H1 (cell line): ENCODE measurements at regions not wholly inside any gene's neighbourhood (a gene's known extent, or its start where the extent isn't known, plus 50 kb on each side); places are given as distances from the start of the nearest gene placed in this dataset.

ENCODE experiments used
- ASH2L ChIP-seq: fragments of 200-600, 300-600 bp; sonication (generic); IDR thresholded peaks from one replicate; pipeline ENCODE4 v1.7.1; 2017; ENCODE audit warnings: low read length
- EP300 ChIP-seq, 2 experiments: IDR thresholded peaks; 1 replicate in 1 of 2; 2 replicates in 1 of 2; pipeline ENCODE4 v1.6.1; 2011 to 2012; ENCODE audit warnings: low read depth in 2 of 2, low read length in 2 of 2, mild to moderate bottlenecking in 2 of 2, borderline replicate concordance in 1 of 2, inconsistent platforms in 1 of 2, moderate library complexity in 1 of 2
- RBBP5 ChIP-seq: IDR thresholded peaks from 2 replicates; pipeline ENCODE4 v1.7.1; 2012; ENCODE audit warnings: low read depth, mild to moderate bottlenecking, inconsistent platforms, low read length, moderate library complexity, borderline replicate concordance
- TF ChIP-seq, protein P1 (sequence below): fragments of 300-600 bp; sonication (generic); IDR thresholded peaks from 2 replicates; pipeline ENCODE4 v1.7.1; 2012; ENCODE audit warnings: low read length, moderate library complexity, mild to moderate bottlenecking, inconsistent platforms; ENCODE audit not compliant: insufficient replicate concordance

DNA sequence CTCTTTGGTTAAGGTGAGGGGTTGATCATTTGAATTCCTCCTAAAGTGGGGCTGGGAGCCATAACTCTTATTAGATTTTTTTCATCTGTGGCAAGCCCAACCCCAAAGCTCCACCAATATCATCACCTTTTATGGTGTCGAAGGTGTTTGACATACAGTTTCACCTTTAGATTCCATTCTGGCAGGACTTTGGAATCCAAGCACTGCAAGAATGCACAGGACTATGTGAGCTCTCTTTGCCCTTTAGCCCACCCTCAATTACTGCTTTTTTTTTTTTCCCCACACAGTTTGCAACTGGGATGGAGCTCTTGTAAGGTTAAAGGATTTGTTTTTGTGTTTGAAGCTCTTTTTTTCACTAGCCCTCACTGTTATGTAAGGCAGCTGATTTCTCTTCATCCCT, 154.0 kb upstream of the KCNJ16 start (continued):
- TF ChIP-seq EP300 (IDR thresholded peaks at IDR 0.05; ENCODE audit: borderline replicate concordance in 1 of 2, low read depth in 2 of 2, low read length in 2 of 2) (no peak), ASH2L (no peak), RBBP5 (no peak)
- TF ChIP-seq, protein P1, sequence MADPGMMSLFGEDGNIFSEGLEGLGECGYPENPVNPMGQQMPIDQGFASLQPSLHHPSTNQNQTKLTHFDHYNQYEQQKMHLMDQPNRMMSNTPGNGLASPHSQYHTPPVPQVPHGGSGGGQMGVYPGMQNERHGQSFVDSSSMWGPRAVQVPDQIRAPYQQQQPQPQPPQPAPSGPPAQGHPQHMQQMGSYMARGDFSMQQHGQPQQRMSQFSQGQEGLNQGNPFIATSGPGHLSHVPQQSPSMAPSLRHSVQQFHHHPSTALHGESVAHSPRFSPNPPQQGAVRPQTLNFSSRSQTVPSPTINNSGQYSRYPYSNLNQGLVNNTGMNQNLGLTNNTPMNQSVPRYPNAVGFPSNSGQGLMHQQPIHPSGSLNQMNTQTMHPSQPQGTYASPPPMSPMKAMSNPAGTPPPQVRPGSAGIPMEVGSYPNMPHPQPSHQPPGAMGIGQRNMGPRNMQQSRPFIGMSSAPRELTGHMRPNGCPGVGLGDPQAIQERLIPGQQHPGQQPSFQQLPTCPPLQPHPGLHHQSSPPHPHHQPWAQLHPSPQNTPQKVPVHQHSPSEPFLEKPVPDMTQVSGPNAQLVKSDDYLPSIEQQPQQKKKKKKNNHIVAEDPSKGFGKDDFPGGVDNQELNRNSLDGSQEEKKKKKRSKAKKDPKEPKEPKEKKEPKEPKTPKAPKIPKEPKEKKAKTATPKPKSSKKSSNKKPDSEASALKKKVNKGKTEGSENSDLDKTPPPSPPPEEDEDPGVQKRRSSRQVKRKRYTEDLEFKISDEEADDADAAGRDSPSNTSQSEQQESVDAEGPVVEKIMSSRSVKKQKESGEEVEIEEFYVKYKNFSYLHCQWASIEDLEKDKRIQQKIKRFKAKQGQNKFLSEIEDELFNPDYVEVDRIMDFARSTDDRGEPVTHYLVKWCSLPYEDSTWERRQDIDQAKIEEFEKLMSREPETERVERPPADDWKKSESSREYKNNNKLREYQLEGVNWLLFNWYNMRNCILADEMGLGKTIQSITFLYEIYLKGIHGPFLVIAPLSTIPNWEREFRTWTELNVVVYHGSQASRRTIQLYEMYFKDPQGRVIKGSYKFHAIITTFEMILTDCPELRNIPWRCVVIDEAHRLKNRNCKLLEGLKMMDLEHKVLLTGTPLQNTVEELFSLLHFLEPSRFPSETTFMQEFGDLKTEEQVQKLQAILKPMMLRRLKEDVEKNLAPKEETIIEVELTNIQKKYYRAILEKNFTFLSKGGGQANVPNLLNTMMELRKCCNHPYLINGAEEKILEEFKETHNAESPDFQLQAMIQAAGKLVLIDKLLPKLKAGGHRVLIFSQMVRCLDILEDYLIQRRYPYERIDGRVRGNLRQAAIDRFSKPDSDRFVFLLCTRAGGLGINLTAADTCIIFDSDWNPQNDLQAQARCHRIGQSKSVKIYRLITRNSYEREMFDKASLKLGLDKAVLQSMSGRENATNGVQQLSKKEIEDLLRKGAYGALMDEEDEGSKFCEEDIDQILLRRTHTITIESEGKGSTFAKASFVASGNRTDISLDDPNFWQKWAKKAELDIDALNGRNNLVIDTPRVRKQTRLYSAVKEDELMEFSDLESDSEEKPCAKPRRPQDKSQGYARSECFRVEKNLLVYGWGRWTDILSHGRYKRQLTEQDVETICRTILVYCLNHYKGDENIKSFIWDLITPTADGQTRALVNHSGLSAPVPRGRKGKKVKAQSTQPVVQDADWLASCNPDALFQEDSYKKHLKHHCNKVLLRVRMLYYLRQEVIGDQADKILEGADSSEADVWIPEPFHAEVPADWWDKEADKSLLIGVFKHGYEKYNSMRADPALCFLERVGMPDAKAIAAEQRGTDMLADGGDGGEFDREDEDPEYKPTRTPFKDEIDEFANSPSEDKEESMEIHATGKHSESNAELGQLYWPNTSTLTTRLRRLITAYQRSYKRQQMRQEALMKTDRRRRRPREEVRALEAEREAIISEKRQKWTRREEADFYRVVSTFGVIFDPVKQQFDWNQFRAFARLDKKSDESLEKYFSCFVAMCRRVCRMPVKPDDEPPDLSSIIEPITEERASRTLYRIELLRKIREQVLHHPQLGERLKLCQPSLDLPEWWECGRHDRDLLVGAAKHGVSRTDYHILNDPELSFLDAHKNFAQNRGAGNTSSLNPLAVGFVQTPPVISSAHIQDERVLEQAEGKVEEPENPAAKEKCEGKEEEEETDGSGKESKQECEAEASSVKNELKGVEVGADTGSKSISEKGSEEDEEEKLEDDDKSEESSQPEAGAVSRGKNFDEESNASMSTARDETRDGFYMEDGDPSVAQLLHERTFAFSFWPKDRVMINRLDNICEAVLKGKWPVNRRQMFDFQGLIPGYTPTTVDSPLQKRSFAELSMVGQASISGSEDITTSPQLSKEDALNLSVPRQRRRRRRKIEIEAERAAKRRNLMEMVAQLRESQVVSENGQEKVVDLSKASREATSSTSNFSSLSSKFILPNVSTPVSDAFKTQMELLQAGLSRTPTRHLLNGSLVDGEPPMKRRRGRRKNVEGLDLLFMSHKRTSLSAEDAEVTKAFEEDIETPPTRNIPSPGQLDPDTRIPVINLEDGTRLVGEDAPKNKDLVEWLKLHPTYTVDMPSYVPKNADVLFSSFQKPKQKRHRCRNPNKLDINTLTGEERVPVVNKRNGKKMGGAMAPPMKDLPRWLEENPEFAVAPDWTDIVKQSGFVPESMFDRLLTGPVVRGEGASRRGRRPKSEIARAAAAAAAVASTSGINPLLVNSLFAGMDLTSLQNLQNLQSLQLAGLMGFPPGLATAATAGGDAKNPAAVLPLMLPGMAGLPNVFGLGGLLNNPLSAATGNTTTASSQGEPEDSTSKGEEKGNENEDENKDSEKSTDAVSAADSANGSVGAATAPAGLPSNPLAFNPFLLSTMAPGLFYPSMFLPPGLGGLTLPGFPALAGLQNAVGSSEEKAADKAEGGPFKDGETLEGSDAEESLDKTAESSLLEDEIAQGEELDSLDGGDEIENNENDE: no peak
